ENCODE measurements at regions not wholly inside any gene's neighbourhood (a gene's known extent, or its start where the extent isn't known, plus 50 kb on each side); places are given as distances from the start of the nearest gene placed in this dataset.

GRCh38 chr13:63421123-63421522 is 2005.5 kb upstream of the PCDH20 start:
- Histone ChIP-seq H3K14ac (replicated peaks; ENCODE audit: low read depth, low read length) (no peak overlapping the region), H3K4ac (ENCODE audit: low read depth, low read length) (no peak overlapping the region), H3K4me2 (ENCODE audit: low read depth, low read length) (no peak overlapping the region), H3K4me3 (ENCODE audit: insufficient read depth, low read depth, low read length) (no peak overlapping the region), H4K91ac (ENCODE audit: insufficient read depth, low read depth, low read length) (no peak overlapping the region), H2BK120ac (ENCODE audit: low read depth, low read length) (no peak overlapping the region), H3K9me1 (ENCODE audit: insufficient read depth, low read length) (no peaks in the 10 kb centered on the region), H2BK15ac (ENCODE audit: low read depth, low read length) (no peak overlapping the region), H4K8ac (ENCODE audit: low read depth in 2 of 2, low read length in 2 of 2) (no peak overlapping the region), H3K56ac (ENCODE audit: extremely low read depth, insufficient read depth, low read length) (no peak overlapping the region), H2AK9ac (replicated peaks; ENCODE audit: low read depth, low read length, poor library complexity) (no peak overlapping the region), H4K5ac (ENCODE audit: low read depth, low read length) (no peak overlapping the region), H2BK5ac (ENCODE audit: low read depth, low read length, poor library complexity, severe bottlenecking) (no peak overlapping the region), H4K20me1 (ENCODE audit: insufficient read depth, low read length) (no peaks in the 10 kb centered on the region), H3K4me1 (ENCODE audit: control insufficient read depth, insufficient read depth, low read length) (peaks cover 1% of the 10 kb centered on the region; the same call in 1 of the 2 replicates), H3K9ac (ENCODE audit: low read depth, low read length) (no peak overlapping the region), H3K18ac (ENCODE audit: low read depth, low read length) (no peak overlapping the region), H3K79me1 (ENCODE audit: low read depth in 1 of 2, low read length in 2 of 2) (no peaks in the 10 kb centered on the region), H3K27me3 (ENCODE audit: control insufficient read depth, insufficient read depth, low read length) (no peaks in the 10 kb centered on the region), H3K9me3 (ENCODE audit: control insufficient read depth, insufficient read depth, low read length) (no peaks in the 10 kb centered on the region), H2BK20ac (ENCODE audit: low read depth, low read length) (no peak overlapping the region), H3K23ac (ENCODE audit: low read depth, low read length) (no peak overlapping the region), H2AK5ac (ENCODE audit: low read depth, low read length) (no peak overlapping the region), H3K27ac (ENCODE audit: insufficient read depth, low read length) (no peak overlapping the region), H3K36me3 (ENCODE audit: control insufficient read depth, insufficient read depth, low read length) (no peaks in the 10 kb centered on the region), H2AFZ (replicated peaks; ENCODE audit: low read length, poor library complexity) (no peak overlapping the region)
- ChIA-PET CTCF (no interaction called here), POLR2A (ENCODE audit: unreplicated experiment) (no interaction called here)
- no CpG with 5 or more reads among the region's 3 CpGs for WGBS, 2 experiments (ENCODE audit: extremely low coverage in 2 of 2, insufficient read length in 1 of 2)
- ATAC-seq (ENCODE audit: low read depth) (no peak), DNase-seq (no peak)
- BruUV-seq (replicated peaks), result no TSS peak
- dilution Hi-C loops (cut with HindIII; ENCODE audit: low sequenced_read_pairs, unreplicated experiment) (no loop called here), in situ Hi-C loops (cut with MboI; ENCODE audit: low sequenced_read_pairs) (no loop called here), intact Hi-C loops (cut with micrococcal nuclease) (no loop called here)
- TF ChIP-seq POLR2A (IDR thresholded peaks at IDR 0.05; ENCODE audit: low read depth, low read length) (no peak), MXI1 (IDR thresholded peaks at IDR 0.05; ENCODE audit: borderline replicate concordance, low read depth, low read length) (no peak), CEBPB (IDR thresholded peaks at IDR 0.05; ENCODE audit: low read depth, low read length) (peak; percentile 66)
